ENCODE measurements at regions not wholly inside any gene's neighbourhood (a gene's known extent, or its start where the extent isn't known, plus 50 kb on each side); places are given as distances from the start of the nearest gene placed in this dataset.

GRCh38 chr3:191085091-191085490, 114.0 kb upstream of the OSTN start:
- no peak overlapping the region for H3K4me2 ChIP-seq
- Mint-ChIP-seq H3K4me1 (no peaks in the 10 kb centered on the region), H3K27ac (no peak overlapping the region), H3K4me3 (no peak overlapping the region), H3K27me3 (ENCODE audit: insufficient read depth, low read depth, poor library complexity) (no peaks in the 10 kb centered on the region), H3K9me3 (no peaks in the 10 kb centered on the region), H3K36me3 (ENCODE audit: low read depth) (no peaks in the 10 kb centered on the region)
- no peaks in the 10 kb centered on the region for H4K20me1 ChIP-seq (replicated peaks; ENCODE audit: insufficient read depth)
- H3F3A ChIP-seq (replicated peaks; ENCODE audit: low read depth), result no peaks in the 10 kb centered on the region
- no peak overlapping the region for H3K27ac ChIP-seq (ENCODE audit: low read depth)
- H3K9me2 ChIP-seq (ENCODE audit: insufficient read depth), result peaks cover 2% of the 10 kb centered on the region; the same call in 1 of the 2 replicates
- no peak overlapping the region for H2AFZ ChIP-seq
- H3K4me1 ChIP-seq (ENCODE audit: insufficient read depth), result no peaks in the 10 kb centered on the region
- ATAC-seq (no peak), DNase-seq (ENCODE audit: low spot score) (no peak)
- no peak overlapping the region for H3K4me3 ChIP-seq
- H3K36me3 ChIP-seq (ENCODE audit: insufficient read depth), result no peaks in the 10 kb centered on the region
- TF ChIP-seq ZNF331 (CRISPR knock-in tag; IDR thresholded peaks at IDR 0.05; ENCODE audit: low read depth) (no peak), ZNF114 (CRISPR knock-in tag; IDR thresholded peaks at IDR 0.05) (no peak), JUNB (IDR thresholded peaks at IDR 0.05; ENCODE audit: unreplicated experiment) (no peak), STAT1 (IDR thresholded peaks at IDR 0.05; ENCODE audit: unreplicated experiment) (no peak), CTCF (conservative IDR thresholded peaks at IDR 0.05; ENCODE audit: low read depth in 2 of 2) (no peak), EZH2phosphoT487 (IDR thresholded peaks at IDR 0.05; ENCODE audit: unreplicated experiment) (no peak), CREB1 (CRISPR knock-in tag; IDR thresholded peaks at IDR 0.05; ENCODE audit: low read depth) (no peak), EZH2 (IDR thresholded peaks at IDR 0.05; ENCODE audit: low read depth, unreplicated experiment) (no peak), ZNF462 (CRISPR knock-in tag; IDR thresholded peaks at IDR 0.05) (no peak), POLR2AphosphoS5 (IDR thresholded peaks at IDR 0.05; ENCODE audit: low read depth) (no peak), ETS1 (IDR thresholded peaks at IDR 0.05) (no peak), REST (IDR thresholded peaks at IDR 0.05; ENCODE audit: unreplicated experiment) (no peak), NANOG (IDR thresholded peaks at IDR 0.05; ENCODE audit: borderline replicate concordance) (no peak)
- no peaks in the 10 kb centered on the region for H3K27me3 ChIP-seq (ENCODE audit: insufficient read depth)
- no peaks in the 10 kb centered on the region for H3K79me2 ChIP-seq (replicated peaks; ENCODE audit: insufficient read depth)

Data from GM23338 (cell line).